Prostate gland (tissue), 2 donors: ENCODE measurements at regions not wholly inside any gene's neighbourhood (a gene's known extent, or its start where the extent isn't known, plus 50 kb on each side); places are given as distances from the start of the nearest gene placed in this dataset.

ENCODE experiments used
- DNase-seq: peaks from one replicate; pipeline ENCODE4 v3.0.0-alpha.2; 2019; ENCODE audit warnings: low spot score
- H3K27ac ChIP-seq, 2 donors: fragments of 200-600 bp; sonication (generic); 2 replicates each; pipeline ENCODE4 v1.5.1; 2017 to 2019
- H3K27me3 ChIP-seq: fragments of 200-600 bp; sonication (generic); replicated peaks from 2 replicates; pipeline ENCODE4 v1.5.1; 2019; ENCODE audit not compliant: insufficient read depth
- H3K36me3 ChIP-seq, 2 donors: fragments of 200-600 bp; sonication (generic); 1 replicate in 1 of 2; 2 replicates in 1 of 2; pipeline versions ENCODE4 v1.5.1 to v1.8.1; 2017 to 2019
- H3K4me1 ChIP-seq: fragments of 200-600 bp; sonication (generic); replicated peaks from 2 replicates; pipeline ENCODE4 v1.5.1; 2019
- H3K4me3 ChIP-seq, 2 donors: fragments of 200-600 bp; sonication (generic); 2 replicates each; pipeline ENCODE4 v1.5.1; 2017 to 2019
- H3K9me3 ChIP-seq: fragments of 200-600 bp; sonication (generic); 2 replicates; pipeline ENCODE4 v1.5.1; 2017
- POLR2A ChIP-seq: fragments of 450-650 bp; IDR thresholded peaks from one replicate; pipeline ENCODE4 v1.6.1; 2016; ENCODE audit warnings: antibody characterized with exemption, mild to moderate bottlenecking
- POLR2AphosphoS5 ChIP-seq: sonication (generic); formaldehyde crosslinking; IDR thresholded peaks from one replicate; pipeline ENCODE4 v1.6.1; 2017; ENCODE audit warnings: antibody characterized with exemption
- WGBS: methylation state at CpG from one replicate; pipeline ENCODE4 v1.1.5; 2018; 5-methylcytosine and 5-hydroxymethylcytosine counted together
- intact Hi-C: fragments of 100-400 bp; cut with DNase I; formaldehyde crosslinking; loops from one replicate; pipeline ENCODE4 v1.14.2; 2022
- TF ChIP-seq, protein P1 (sequence below), 4 experiments: fragments of 200-600 bp in 2 of 4; fragments of 450-650 bp in 2 of 4; sonication (generic) in 2 of 4; IDR thresholded peaks; 1 replicate in 3 of 4; 2 replicates in 1 of 4; pipeline ENCODE4 v1.5.1; 2016 to 2019; ENCODE audit warnings: antibody characterized with exemption in 4 of 4, mild to moderate bottlenecking in 2 of 4, moderate library complexity in 2 of 4

DNA sequence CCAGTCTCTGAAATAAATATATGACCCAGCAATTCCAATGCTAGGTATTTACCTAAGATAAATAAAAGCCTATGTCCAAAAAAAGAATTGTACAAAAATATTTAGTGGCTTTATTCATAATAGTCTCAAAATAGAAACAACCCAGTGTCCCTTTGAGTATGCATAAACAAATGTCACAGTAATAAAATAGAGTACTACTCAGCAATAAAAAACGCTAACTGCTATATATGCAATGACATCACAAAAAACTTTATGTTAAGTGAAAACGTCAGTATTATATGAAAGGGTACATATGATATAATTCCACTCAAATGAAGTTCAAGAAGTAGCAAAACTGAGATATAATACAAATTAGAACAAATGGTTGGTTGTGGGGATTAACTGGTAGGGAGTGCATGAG is 286.5 kb upstream of the MAN1A1 start:
- no peak overlapping the region for H3K4me3 ChIP-seq
- H3K36me3 ChIP-seq, result no peaks in the 10 kb centered on the region
- H3K9me3 ChIP-seq, result no peaks in the 10 kb centered on the region
- 78% methylated on average over 2 of the region's 2 CpGs for WGBS
- no peaks in the 10 kb centered on the region for H3K4me1 ChIP-seq
- no peaks in the 10 kb centered on the region for H3K27me3 ChIP-seq
- intact Hi-C loops, result no loop called here
- TF ChIP-seq, protein P1, sequence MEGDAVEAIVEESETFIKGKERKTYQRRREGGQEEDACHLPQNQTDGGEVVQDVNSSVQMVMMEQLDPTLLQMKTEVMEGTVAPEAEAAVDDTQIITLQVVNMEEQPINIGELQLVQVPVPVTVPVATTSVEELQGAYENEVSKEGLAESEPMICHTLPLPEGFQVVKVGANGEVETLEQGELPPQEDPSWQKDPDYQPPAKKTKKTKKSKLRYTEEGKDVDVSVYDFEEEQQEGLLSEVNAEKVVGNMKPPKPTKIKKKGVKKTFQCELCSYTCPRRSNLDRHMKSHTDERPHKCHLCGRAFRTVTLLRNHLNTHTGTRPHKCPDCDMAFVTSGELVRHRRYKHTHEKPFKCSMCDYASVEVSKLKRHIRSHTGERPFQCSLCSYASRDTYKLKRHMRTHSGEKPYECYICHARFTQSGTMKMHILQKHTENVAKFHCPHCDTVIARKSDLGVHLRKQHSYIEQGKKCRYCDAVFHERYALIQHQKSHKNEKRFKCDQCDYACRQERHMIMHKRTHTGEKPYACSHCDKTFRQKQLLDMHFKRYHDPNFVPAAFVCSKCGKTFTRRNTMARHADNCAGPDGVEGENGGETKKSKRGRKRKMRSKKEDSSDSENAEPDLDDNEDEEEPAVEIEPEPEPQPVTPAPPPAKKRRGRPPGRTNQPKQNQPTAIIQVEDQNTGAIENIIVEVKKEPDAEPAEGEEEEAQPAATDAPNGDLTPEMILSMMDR (IDR thresholded peaks at IDR 0.05), result no peak
- no peak for TF ChIP-seq POLR2AphosphoS5
- TF ChIP-seq POLR2A, result no peak
- H3K27ac ChIP-seq, result no peak overlapping the region
- no peak for DNase-seq

- Histone ChIP-seq H3K36me3 (no peaks in the 10 kb centered on the region), H3K9me3 (no peaks in the 10 kb centered on the region), H3K27ac (no peak overlapping the region), H3K4me1 (no peaks in the 10 kb centered on the region), H3K4me3 (no peak overlapping the region), H3K27me3 (no peaks in the 10 kb centered on the region)
- intact Hi-C loops, result no loop called here
- no peak for DNase-seq
- WGBS, result 55% methylated on average over 3 of the region's 3 CpGs
- TF ChIP-seq, protein P1 (IDR thresholded peaks at IDR 0.05), result no peak
- no peak for TF ChIP-seq POLR2AphosphoS5
- no peak for TF ChIP-seq POLR2A
Observed at GRCh38 chr6:119633461-119633860, 283.9 kb upstream of the MAN1A1 start.

- H3K27me3 ChIP-seq, result no peaks in the 10 kb centered on the region
- no peak for DNase-seq
- TF ChIP-seq, protein P1 (IDR thresholded peaks at IDR 0.05), result no peak
- TF ChIP-seq POLR2A (no peak), POLR2AphosphoS5 (no peak)
- intact Hi-C loops, result no loop called here
- H3K4me3 ChIP-seq, result no peak overlapping the region
- 92% methylated on average over 5 of the region's 5 CpGs for WGBS
- H3K4me1 ChIP-seq, result no peaks in the 10 kb centered on the region
- H3K27ac ChIP-seq, result no peak overlapping the region
- no peaks in the 10 kb centered on the region for H3K36me3 ChIP-seq
- no peaks in the 10 kb centered on the region for H3K9me3 ChIP-seq
Observed at GRCh38 chr6:119630561-119631192, 281.1 kb upstream of the MAN1A1 start.

- WGBS, result 57% methylated on average over 7 of the region's 7 CpGs
- DNase-seq, result no peak
- Histone ChIP-seq H3K4me3 (no peak overlapping the region), H3K9me3 (no peaks in the 10 kb centered on the region), H3K36me3 (no peaks in the 10 kb centered on the region), H3K27ac (no peak overlapping the region), H3K27me3 (no peaks in the 10 kb centered on the region), H3K4me1 (no peaks in the 10 kb centered on the region)
- TF ChIP-seq POLR2AphosphoS5, result no peak
- no peak for TF ChIP-seq POLR2A
- TF ChIP-seq, protein P1 (IDR thresholded peaks at IDR 0.05), result no peak
- intact Hi-C loops, result no loop called here
Observed at GRCh38 chr6:119628691-119629594, 279.4 kb upstream of the MAN1A1 start.
